HepG2 (cell line): ENCODE measurements at regions not wholly inside any gene's neighbourhood (a gene's known extent, or its start where the extent isn't known, plus 50 kb on each side); places are given as distances from the start of the nearest gene placed in this dataset.

ENCODE experiments used
- ATAC-seq: fragments of 200-7000 bp; cut with Tn5 transposase; 3 replicates; pipeline ENCODE4 v1.9.1; 2020; ENCODE audit warnings: mild to moderate bottlenecking, moderate library complexity
- BruUV-seq: library from RNA; stranded (reverse); fragments of 400-500 nt; replicated peaks from 2 replicates; lab custom pipeline; 2021; lab: Mats Ljungman, UMichigan
- CTCF ChIA-PET: fragments of 300-600 bp; formaldehyde crosslinking; extraction: SDS; loops from one replicate; lab custom pipeline; 2021; ENCODE audit warnings: low total read pairs, inconsistent platforms, low intra/inter-chr PET ratio; lab: Yijun Ruan, JAX
- POLR2A ChIA-PET: fragments of 350-600 bp; sonication (Branson Sonifier 250); formaldehyde crosslinking; loops from one replicate; lab custom pipeline; 2020; ENCODE audit warnings: antibody characterized with exemption, inconsistent platforms; lab: Yijun Ruan, JAX
- DNase-seq: peaks from one replicate; pipeline ENCODE4 v3.0.0-alpha.2; 2015; ENCODE audit warnings: low spot score
- FAIRE-seq: peaks from 3 replicates; lab custom pipeline; 2011; peaks lifted over from hg19 to GRCh38; lab: Jason Lieb, UNC
- H2AFZ ChIP-seq: one replicate; pipeline ENCODE4 v1.6.1; 2011; ENCODE audit warnings: low read length, inconsistent platforms
- H3K27ac ChIP-seq: fragments of 300-600 bp; 3 replicates; pipeline ENCODE4 v1.8.0; 2011; ENCODE audit warnings: mixed run types, mild to moderate bottlenecking, mixed read lengths, low read length, inconsistent platforms; ENCODE audit not compliant: insufficient read depth; ENCODE audit errors: extremely low read length
- H3K27me3 ChIP-seq, 2 experiments: fragments of 200-600 bp in 1 of 2; 2 replicates in 1 of 2; 3 replicates in 1 of 2; pipeline versions ENCODE4 v1.6.0 to v1.8.0; 2011; ENCODE audit warnings: low read length in 2 of 2, mild to moderate bottlenecking in 2 of 2, moderate library complexity in 2 of 2, inconsistent platforms in 1 of 2; ENCODE audit not compliant: insufficient read depth in 2 of 2, control insufficient read depth in 1 of 2
- H3K36me3 ChIP-seq, 2 experiments: fragments of 200-600 bp in 1 of 2; replicated peaks in 1 of 2; 2 replicates in 1 of 2; 3 replicates in 1 of 2; pipeline versions ENCODE4 v1.5.1 to v1.8.0; 2011; ENCODE audit warnings: low read length in 2 of 2, inconsistent platforms in 1 of 2; ENCODE audit not compliant: insufficient read depth in 2 of 2, control insufficient read depth in 1 of 2
- H3K4me1 ChIP-seq: 2 replicates; pipeline ENCODE4 v1.5.1; 2012; ENCODE audit warnings: low read length, inconsistent platforms; ENCODE audit not compliant: insufficient read depth
- H3K4me2 ChIP-seq: 2 replicates; pipeline ENCODE4 v1.6.0; 2011; ENCODE audit warnings: low read depth, low read length, inconsistent platforms
- H3K4me3 ChIP-seq, 3 experiments: fragments of 200-600 bp in 1 of 3; sonication (generic), shearing (Covaris generic) in 1 of 3; replicated peaks in 1 of 3; 2 replicates each; pipeline ENCODE4 v1.5.1; 2011 to 2016; ENCODE audit warnings: low read length in 3 of 3, inconsistent platforms in 2 of 3, low read depth in 2 of 3, mild to moderate bottlenecking in 2 of 3, control low read depth in 1 of 3, mixed read lengths in 1 of 3; ENCODE audit not compliant: insufficient read depth in 1 of 3
- H3K79me2 ChIP-seq: one replicate; pipeline ENCODE4 v1.6.1; 2011; ENCODE audit warnings: low read length, inconsistent platforms; ENCODE audit not compliant: insufficient read depth
- H3K9ac ChIP-seq: 2 replicates; pipeline ENCODE4 v1.6.0; 2011; ENCODE audit warnings: mild to moderate bottlenecking, low read depth, low read length, inconsistent platforms; ENCODE audit not compliant: insufficient read depth
- H3K9me3 ChIP-seq: 2 replicates; pipeline ENCODE4 v1.5.1; 2012; ENCODE audit warnings: mild to moderate bottlenecking, low read length
- H4K20me1 ChIP-seq: 2 replicates; pipeline ENCODE4 v1.6.0; 2011; ENCODE audit warnings: inconsistent platforms, mild to moderate bottlenecking, low read length, moderate library complexity; ENCODE audit not compliant: insufficient read depth
- ATAD3A ChIP-seq: sonication (generic); formaldehyde crosslinking; IDR thresholded peaks from 2 replicates; pipeline ENCODE4 v1.4.0; 2020; ENCODE audit warnings: missing genetic modification reagents
- DBP ChIP-seq: sonication (generic); formaldehyde crosslinking; IDR thresholded peaks from 2 replicates; pipeline ENCODE4 v1.4.0; 2020; ENCODE audit warnings: missing genetic modification reagents; ENCODE audit errors: not compliant biosample characterization
- FIP1L1 ChIP-seq: fragments of 200-400 bp; formaldehyde crosslinking; IDR thresholded peaks from 2 replicates; pipeline ENCODE4 v1.6.1; 2018; ENCODE audit warnings: low read depth, mild to moderate bottlenecking, low read length, moderate library complexity, borderline replicate concordance; ENCODE audit not compliant: insufficient read depth
- GTF3A ChIP-seq: sonication (generic); formaldehyde crosslinking; conservative IDR thresholded peaks from 2 replicates; pipeline ENCODE4 v1.4.0; 2020; ENCODE audit warnings: mild to moderate bottlenecking, missing genetic modification reagents
- KLF11 ChIP-seq: IDR thresholded peaks from 2 replicates; pipeline ENCODE4 v1.6.1; 2016; ENCODE audit warnings: missing compliant biosample characterization
- LBX2 ChIP-seq: sonication (generic); formaldehyde crosslinking; IDR thresholded peaks from 2 replicates; pipeline ENCODE4 v1.5.0; 2020; ENCODE audit warnings: missing genetic modification reagents, mild to moderate bottlenecking, borderline replicate concordance
- MXD3 ChIP-seq: IDR thresholded peaks from 2 replicates; pipeline ENCODE4 v1.6.1; 2016; ENCODE audit warnings: mild to moderate bottlenecking, missing biosample characterization, missing genetic modification reagents
- NCOA5 ChIP-seq: sonication (generic); formaldehyde crosslinking; IDR thresholded peaks from 2 replicates; pipeline ENCODE4 v1.4.0; 2020; ENCODE audit warnings: missing genetic modification reagents
- NR2F6 ChIP-seq, 2 experiments: IDR thresholded peaks; 2 replicates each; pipeline ENCODE4 v1.6.1; 2016; ENCODE audit warnings: antibody characterized with exemption in 1 of 2, mild to moderate bottlenecking in 1 of 2
- PCBP1 ChIP-seq: fragments of 200-400 bp; formaldehyde crosslinking; IDR thresholded peaks from 2 replicates; pipeline ENCODE4 v1.6.1; 2017; ENCODE audit warnings: mild to moderate bottlenecking, low read depth, low read length, borderline replicate concordance
- SNAPC2 ChIP-seq: sonication (generic); formaldehyde crosslinking; IDR thresholded peaks from 2 replicates; pipeline ENCODE4 v1.8.1; 2022; ENCODE audit warnings: mild to moderate bottlenecking, missing genetic modification reagents
- ZBTB44 ChIP-seq: sonication (generic); formaldehyde crosslinking; IDR thresholded peaks from 2 replicates; pipeline ENCODE4 v1.4.0; 2020; ENCODE audit warnings: missing genetic modification reagents
- ZNF207 ChIP-seq: fragments of 450-650 bp; IDR thresholded peaks from 2 replicates; pipeline ENCODE4 v1.6.1; 2016; ENCODE audit warnings: antibody characterized with exemption, borderline replicate concordance
- WGBS: methylation state at CpG from one replicate; pipeline ENCODE4 v1.1.6; 2017; ENCODE audit warnings: low lambda C conversion rate; 5-methylcytosine and 5-hydroxymethylcytosine counted together
- in situ Hi-C: cut with HindIII; loops from 2 replicates; pipeline ENCODE4 v1.10.0; 2017; ENCODE audit warnings: low pct_unique_long_range_greater_than_20kb; ENCODE audit not compliant: extremely low pct_ligation_motif_present
- intact Hi-C: fragments of 100-400 bp; cut with micrococcal nuclease; formaldehyde crosslinking; loops from one replicate; pipeline ENCODE4 v1.10.0; 2022; ENCODE audit not compliant: unreplicated experiment

GRCh38 chr5:30325795-30326194 is 867.7 kb upstream of the CDH6 start:
- Histone ChIP-seq H3K4me2 (no peak overlapping the region), H3K4me3 (no peak overlapping the region), H3K27me3 (no peaks in the 10 kb centered on the region), H4K20me1 (no peaks in the 10 kb centered on the region), H3K27ac (no peak overlapping the region), H3K79me2 (no peaks in the 10 kb centered on the region), H3K9ac (no peak overlapping the region), H3K9me3 (no peaks in the 10 kb centered on the region), H3K4me1 (no peaks in the 10 kb centered on the region), H3K36me3 (no peaks in the 10 kb centered on the region), H2AFZ (no peak overlapping the region)
- DNase-seq (no peak), FAIRE-seq (no peak), ATAC-seq (no peak)
- WGBS = 0% methylated on average over 1 of the region's 1 CpG
- no peak for TF ChIP-seq NR2F6 (IDR thresholded peaks at IDR 0.05)
- no peak for TF ChIP-seq NR2F6 (CRISPR knock-in tag; IDR thresholded peaks at IDR 0.05)
- in situ Hi-C loops (no loop called here), intact Hi-C loops (no loop called here)
- ChIA-PET CTCF (no interaction called here), POLR2A (no interaction called here)
- no TSS peak for BruUV-seq

- WGBS = 0% methylated on average over 4 of the region's 4 CpGs
- Histone ChIP-seq H3K79me2 (no peaks in the 10 kb centered on the region), H3K4me1 (no peaks in the 10 kb centered on the region), H3K27ac (no peak overlapping the region), H2AFZ (no peak overlapping the region), H3K4me2 (no peak overlapping the region), H3K9me3 (0 out of 2 replicates have a peak, but pooled peaks cover 5% of the 10 kb centered on the region), H3K27me3 (no peaks in the 10 kb centered on the region), H3K9ac (no peak overlapping the region), H3K4me3 (no peak overlapping the region), H4K20me1 (no peaks in the 10 kb centered on the region), H3K36me3 (no peaks in the 10 kb centered on the region)
- FAIRE-seq (no peak), ATAC-seq (peak; percentile 45; the same call in 1 of the 3 replicates), DNase-seq (no peak)
- ChIA-PET POLR2A (no interaction called here), CTCF (no interaction called here)
- BruUV-seq = no TSS peak
- in situ Hi-C loops = no loop called here
- intact Hi-C loops = no loop called here
- TF ChIP-seq PCBP1 = no peak
- TF ChIP-seq ATAD3A = no peak
- no peak for TF ChIP-seq FIP1L1
- TF ChIP-seq GTF3A = no peak
- TF ChIP-seq SNAPC2 (CRISPR knock-in tag) = no peak
- no peak for TF ChIP-seq ZBTB44
- TF ChIP-seq KLF11 (CRISPR knock-in tag) = no peak
- TF ChIP-seq MXD3 (CRISPR knock-in tag) = no peak
- no peak for TF ChIP-seq DBP (CRISPR knock-in tag)
- no peak for TF ChIP-seq LBX2 (CRISPR knock-in tag)
- no peak for TF ChIP-seq NCOA5
- TF ChIP-seq ZNF207 = no peak
Observed at GRCh38 chr5:30324083-30324482, 869.4 kb upstream of the CDH6 start.
